ENCODE measurements at regions not wholly inside any gene's neighbourhood (a gene's known extent, or its start where the extent isn't known, plus 50 kb on each side); places are given as distances from the start of the nearest gene placed in this dataset.

- Histone ChIP-seq H3K9me3 (ENCODE audit: insufficient read depth, low read depth, low read length) (no peaks in the 10 kb centered on the region), H3K4me3 (ENCODE audit: insufficient read depth, low read depth, low read length) (no peak overlapping the region), H3K79me2 (ENCODE audit: insufficient read depth, low read length) (no peaks in the 10 kb centered on the region), H3K27ac (ENCODE audit: low read depth, low read length) (no peak overlapping the region), H4K20me1 (ENCODE audit: insufficient read depth, low read length) (no peaks in the 10 kb centered on the region), H3K4me2 (ENCODE audit: low read length) (no peak overlapping the region), H2AFZ (ENCODE audit: low read depth, low read length) (no peak overlapping the region), H3K9ac (ENCODE audit: low read length) (no peak overlapping the region), H3K4me1 (ENCODE audit: insufficient read depth, low read length) (no peaks in the 10 kb centered on the region), H3K36me3 (ENCODE audit: insufficient read depth, low read length) (no peaks in the 10 kb centered on the region), H3K27me3 (ENCODE audit: insufficient read depth, low read length) (no peaks in the 10 kb centered on the region)
- Mint-ChIP-seq H3K27me3 (ENCODE audit: low read depth, unreplicated experiment) (no peaks in the 10 kb centered on the region), H3K4me1 (ENCODE audit: low read depth, unreplicated experiment) (peaks cover 6% of the 10 kb centered on the region), H3K4me3 (ENCODE audit: unreplicated experiment) (no peak overlapping the region), H3K36me3 (ENCODE audit: low read depth, unreplicated experiment) (no peaks in the 10 kb centered on the region), H3K9me3 (ENCODE audit: unreplicated experiment) (no peaks in the 10 kb centered on the region), H3K27ac (ENCODE audit: unreplicated experiment) (no peak overlapping the region)
- TF ChIP-seq EZH2 (IDR thresholded peaks at IDR 0.05; ENCODE audit: insufficient read depth, low read length) = no peak
- no peak for TF ChIP-seq CTCF (IDR thresholded peaks at IDR 0.05; ENCODE audit: insufficient read depth, low read depth, low read length)
- DNase-seq (ENCODE audit: low read depth) = no peak
- FAIRE-seq = no peak
These were observed 113.1 kb upstream of the VCX2 start for GRCh38 chrX:8284131-8284530.

GRCh38 chrX:8288590-8288989 lies 117.5 kb upstream of the VCX2 start:
- no peak overlapping the region for H3K4me2 ChIP-seq (ENCODE audit: low read length)
- H2AFZ ChIP-seq (ENCODE audit: low read depth, low read length) = no peak overlapping the region
- no peaks in the 10 kb centered on the region for H4K20me1 ChIP-seq (ENCODE audit: insufficient read depth, low read length)
- FAIRE-seq (peak; percentile 83), DNase-seq (ENCODE audit: low read depth) (no peak)
- no peak for TF ChIP-seq EZH2 (IDR thresholded peaks at IDR 0.05; ENCODE audit: insufficient read depth, low read length)
- no peak for TF ChIP-seq CTCF (IDR thresholded peaks at IDR 0.05; ENCODE audit: insufficient read depth, low read depth, low read length)
- H3K9me3 Mint-ChIP-seq (ENCODE audit: unreplicated experiment) = no peaks in the 10 kb centered on the region
- no peaks in the 10 kb centered on the region for H3K4me1 ChIP-seq (ENCODE audit: insufficient read depth, low read length)
- no peaks in the 10 kb centered on the region for H3K9me3 ChIP-seq (ENCODE audit: insufficient read depth, low read depth, low read length)
- no peak overlapping the region for H3K27ac ChIP-seq (ENCODE audit: low read depth, low read length)
- H3K36me3 ChIP-seq (ENCODE audit: insufficient read depth, low read length) = no peaks in the 10 kb centered on the region
- H3K27me3 ChIP-seq (ENCODE audit: insufficient read depth, low read length) = no peaks in the 10 kb centered on the region
- H3K9ac ChIP-seq (ENCODE audit: low read length) = no peak overlapping the region
- no peaks in the 10 kb centered on the region for H3K27me3 Mint-ChIP-seq (ENCODE audit: low read depth, unreplicated experiment)
- H3K4me1 Mint-ChIP-seq (ENCODE audit: low read depth, unreplicated experiment) = peaks cover 8% of the 10 kb centered on the region
- H3K4me3 ChIP-seq (ENCODE audit: insufficient read depth, low read depth, low read length) = no peak overlapping the region
- no peak overlapping the region for H3K27ac Mint-ChIP-seq (ENCODE audit: unreplicated experiment)
- H3K4me3 Mint-ChIP-seq (ENCODE audit: unreplicated experiment) = no peak overlapping the region
- no peaks in the 10 kb centered on the region for H3K36me3 Mint-ChIP-seq (ENCODE audit: low read depth, unreplicated experiment)
- no peaks in the 10 kb centered on the region for H3K79me2 ChIP-seq (ENCODE audit: insufficient read depth, low read length)

GRCh38 chrX:8289523-8289922 lies 118.5 kb upstream of the VCX2 start:
- Mint-ChIP-seq H3K9me3 (ENCODE audit: unreplicated experiment) (no peaks in the 10 kb centered on the region), H3K36me3 (ENCODE audit: low read depth, unreplicated experiment) (no peaks in the 10 kb centered on the region), H3K4me3 (ENCODE audit: unreplicated experiment) (no peak overlapping the region), H3K27me3 (ENCODE audit: low read depth, unreplicated experiment) (no peaks in the 10 kb centered on the region), H3K27ac (ENCODE audit: unreplicated experiment) (no peak overlapping the region), H3K4me1 (ENCODE audit: low read depth, unreplicated experiment) (peaks cover 6% of the 10 kb centered on the region)
- H3K4me1 ChIP-seq (ENCODE audit: insufficient read depth, low read length) = no peaks in the 10 kb centered on the region
- no peak for TF ChIP-seq CTCF (IDR thresholded peaks at IDR 0.05; ENCODE audit: insufficient read depth, low read depth, low read length)
- TF ChIP-seq EZH2 (IDR thresholded peaks at IDR 0.05; ENCODE audit: insufficient read depth, low read length) = no peak
- H3K27ac ChIP-seq (ENCODE audit: low read depth, low read length) = no peak overlapping the region
- H2AFZ ChIP-seq (ENCODE audit: low read depth, low read length) = no peak overlapping the region
- FAIRE-seq (peak; percentile 66), DNase-seq (ENCODE audit: low read depth) (peak; percentile 35)
- no peak overlapping the region for H3K9ac ChIP-seq (ENCODE audit: low read length)
- no peaks in the 10 kb centered on the region for H3K27me3 ChIP-seq (ENCODE audit: insufficient read depth, low read length)
- H3K4me3 ChIP-seq (ENCODE audit: insufficient read depth, low read depth, low read length) = no peak overlapping the region
- no peaks in the 10 kb centered on the region for H3K79me2 ChIP-seq (ENCODE audit: insufficient read depth, low read length)
- H3K9me3 ChIP-seq (ENCODE audit: insufficient read depth, low read depth, low read length) = no peaks in the 10 kb centered on the region
- H3K36me3 ChIP-seq (ENCODE audit: insufficient read depth, low read length) = no peaks in the 10 kb centered on the region
- H3K4me2 ChIP-seq (ENCODE audit: low read length) = no peak overlapping the region
- H4K20me1 ChIP-seq (ENCODE audit: insufficient read depth, low read length) = no peaks in the 10 kb centered on the region

All from astrocyte (in vitro differentiated cells and primary cell).